Astrocyte (in vitro differentiated cells and primary cell): ENCODE measurements at regions not wholly inside any gene's neighbourhood (a gene's known extent, or its start where the extent isn't known, plus 50 kb on each side); places are given as distances from the start of the nearest gene placed in this dataset.

Experiments used
- DNase-seq: peaks from one replicate; pipeline ENCODE4 v3.0.0-alpha.2; 2010; ENCODE audit warnings: low read depth
- FAIRE-seq: peaks from 2 replicates; lab custom pipeline; 2011; peaks lifted over from hg19 to GRCh38; lab: Jason Lieb, UNC
- H2AFZ ChIP-seq: 2 replicates; pipeline ENCODE4 v1.6.0; 2012; ENCODE audit warnings: low read depth, low read length, inconsistent platforms
- H3K27ac ChIP-seq: 2 replicates; pipeline ENCODE4 v1.5.1; 2011; ENCODE audit warnings: low read depth, low read length, inconsistent platforms
- H3K27me3 ChIP-seq: 2 replicates; pipeline ENCODE4 v1.6.0; 2011; ENCODE audit warnings: low read length, inconsistent platforms; ENCODE audit not compliant: insufficient read depth
- H3K36me3 ChIP-seq: 2 replicates; pipeline ENCODE4 v1.5.1; 2011; ENCODE audit warnings: low read length, inconsistent platforms; ENCODE audit not compliant: insufficient read depth
- H3K4me1 ChIP-seq: 2 replicates; pipeline ENCODE4 v1.5.1; 2011; ENCODE audit warnings: low read length, inconsistent platforms; ENCODE audit not compliant: insufficient read depth
- H3K4me2 ChIP-seq: 2 replicates; pipeline ENCODE4 v1.6.0; 2012; ENCODE audit warnings: low read length, inconsistent platforms
- H3K4me3 ChIP-seq: 2 replicates; pipeline ENCODE4 v1.5.1; 2011; ENCODE audit warnings: low read depth, mild to moderate bottlenecking, low read length, inconsistent platforms; ENCODE audit not compliant: insufficient read depth
- H3K79me2 ChIP-seq: 2 replicates; pipeline ENCODE4 v1.6.0; 2012; ENCODE audit warnings: mild to moderate bottlenecking, low read length, inconsistent platforms; ENCODE audit not compliant: insufficient read depth
- H3K9ac ChIP-seq: 2 replicates; pipeline ENCODE4 v1.6.0; 2012; ENCODE audit warnings: mild to moderate bottlenecking, low read length, inconsistent platforms
- H3K9me3 ChIP-seq: 2 replicates; pipeline ENCODE4 v1.5.1; 2012; ENCODE audit warnings: low read depth, mild to moderate bottlenecking, low read length, inconsistent platforms; ENCODE audit not compliant: insufficient read depth
- H4K20me1 ChIP-seq: 2 replicates; pipeline ENCODE4 v1.6.0; 2012; ENCODE audit warnings: low read length, inconsistent platforms; ENCODE audit not compliant: insufficient read depth
- H3K27ac Mint-ChIP-seq: one replicate; pipeline ENCODE4 v1.8.0; 2021; ENCODE audit warnings: mild to moderate bottlenecking, mixed read lengths; ENCODE audit not compliant: unreplicated experiment
- H3K27me3 Mint-ChIP-seq: one replicate; pipeline ENCODE4 v1.8.0; 2021; ENCODE audit warnings: low read depth, mixed read lengths; ENCODE audit not compliant: unreplicated experiment
- H3K36me3 Mint-ChIP-seq: one replicate; pipeline ENCODE4 v1.8.0; 2021; ENCODE audit warnings: low read depth, mixed read lengths; ENCODE audit not compliant: unreplicated experiment
- H3K4me1 Mint-ChIP-seq: one replicate; pipeline ENCODE4 v1.8.0; 2021; ENCODE audit warnings: low read depth, mixed read lengths; ENCODE audit not compliant: unreplicated experiment
- H3K4me3 Mint-ChIP-seq: one replicate; pipeline ENCODE4 v1.8.0; 2021; ENCODE audit warnings: mild to moderate bottlenecking, moderate library complexity, mixed read lengths; ENCODE audit not compliant: unreplicated experiment
- H3K9me3 Mint-ChIP-seq: one replicate; pipeline ENCODE4 v1.8.0; 2021; ENCODE audit warnings: mild to moderate bottlenecking, mixed read lengths; ENCODE audit not compliant: unreplicated experiment
- EZH2 ChIP-seq: IDR thresholded peaks from 2 replicates; pipeline ENCODE4 v1.6.1; 2012; ENCODE audit warnings: mild to moderate bottlenecking, low read length, inconsistent platforms; ENCODE audit not compliant: insufficient read depth
- TF ChIP-seq, protein P1 (sequence below): IDR thresholded peaks from 2 replicates; pipeline ENCODE4 v1.5.1; 2011; ENCODE audit warnings: low read depth, mild to moderate bottlenecking, inconsistent platforms, low read length, moderate library complexity; ENCODE audit not compliant: insufficient read depth

DNA sequence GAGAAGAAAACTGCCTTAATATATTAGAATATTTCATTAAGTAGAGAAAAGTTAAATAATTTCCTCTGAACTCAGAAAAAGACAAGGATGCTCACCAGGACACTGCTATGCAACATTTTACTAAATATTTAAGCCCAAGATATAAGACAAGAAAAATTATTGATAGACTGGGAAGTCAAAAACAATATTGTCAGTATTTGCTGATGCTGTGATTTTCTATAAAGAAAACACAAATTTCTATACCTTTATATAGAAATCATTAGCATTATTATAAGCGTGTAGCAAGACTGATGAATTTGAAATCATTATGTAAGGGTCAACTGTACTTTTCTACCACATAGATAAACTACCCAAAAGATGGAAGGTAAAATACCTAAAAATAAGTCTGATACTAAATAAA, 451.0 kb downstream of the RNF144A start:
- no peak for FAIRE-seq
- peaks cover 2% of the 10 kb centered on the region for H3K36me3 Mint-ChIP-seq
- TF ChIP-seq EZH2, result no peak
- TF ChIP-seq, protein P1, sequence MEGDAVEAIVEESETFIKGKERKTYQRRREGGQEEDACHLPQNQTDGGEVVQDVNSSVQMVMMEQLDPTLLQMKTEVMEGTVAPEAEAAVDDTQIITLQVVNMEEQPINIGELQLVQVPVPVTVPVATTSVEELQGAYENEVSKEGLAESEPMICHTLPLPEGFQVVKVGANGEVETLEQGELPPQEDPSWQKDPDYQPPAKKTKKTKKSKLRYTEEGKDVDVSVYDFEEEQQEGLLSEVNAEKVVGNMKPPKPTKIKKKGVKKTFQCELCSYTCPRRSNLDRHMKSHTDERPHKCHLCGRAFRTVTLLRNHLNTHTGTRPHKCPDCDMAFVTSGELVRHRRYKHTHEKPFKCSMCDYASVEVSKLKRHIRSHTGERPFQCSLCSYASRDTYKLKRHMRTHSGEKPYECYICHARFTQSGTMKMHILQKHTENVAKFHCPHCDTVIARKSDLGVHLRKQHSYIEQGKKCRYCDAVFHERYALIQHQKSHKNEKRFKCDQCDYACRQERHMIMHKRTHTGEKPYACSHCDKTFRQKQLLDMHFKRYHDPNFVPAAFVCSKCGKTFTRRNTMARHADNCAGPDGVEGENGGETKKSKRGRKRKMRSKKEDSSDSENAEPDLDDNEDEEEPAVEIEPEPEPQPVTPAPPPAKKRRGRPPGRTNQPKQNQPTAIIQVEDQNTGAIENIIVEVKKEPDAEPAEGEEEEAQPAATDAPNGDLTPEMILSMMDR, result no peak

DNA sequence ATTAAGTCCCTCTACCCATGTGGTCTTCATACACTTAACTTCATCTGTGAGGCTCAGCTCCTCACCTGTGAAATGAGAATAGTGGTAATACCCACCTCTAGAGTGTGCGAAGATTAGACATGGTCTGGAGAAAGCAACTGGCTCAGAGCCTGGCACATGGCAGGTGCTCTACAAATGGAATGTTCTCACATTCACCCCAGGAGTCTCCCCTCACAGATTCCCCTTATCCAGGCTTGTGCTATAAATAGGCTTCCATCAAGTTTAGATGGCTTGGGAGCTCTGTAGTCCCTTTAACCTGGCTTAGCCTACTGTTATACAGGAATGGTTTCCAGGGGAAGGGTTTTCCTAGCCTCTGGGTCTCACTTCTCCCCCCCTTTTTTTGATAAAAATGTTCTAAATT, 455.9 kb downstream of the RNF144A start:
- Mint-ChIP-seq H3K9me3 (no peaks in the 10 kb centered on the region), H3K36me3 (peaks cover 2% of the 10 kb centered on the region), H3K27me3 (peaks cover 4% of the 10 kb centered on the region), H3K27ac (no peak overlapping the region), H3K4me1 (no peaks in the 10 kb centered on the region), H3K4me3 (no peak overlapping the region)
- no peak for FAIRE-seq
- H3K27ac ChIP-seq, result no peak overlapping the region
- no peaks in the 10 kb centered on the region for H3K79me2 ChIP-seq
- H2AFZ ChIP-seq, result no peak overlapping the region
- H3K4me2 ChIP-seq, result no peak overlapping the region
- H3K9ac ChIP-seq, result no peak overlapping the region
- H4K20me1 ChIP-seq, result no peaks in the 10 kb centered on the region
- no peaks in the 10 kb centered on the region for H3K4me1 ChIP-seq
- H3K9me3 ChIP-seq, result no peaks in the 10 kb centered on the region
- no peak overlapping the region for H3K4me3 ChIP-seq
- DNase-seq, result no peak
- TF ChIP-seq, protein P1, result no peak
- TF ChIP-seq EZH2, result no peak
- no peaks in the 10 kb centered on the region for H3K36me3 ChIP-seq
- H3K27me3 ChIP-seq, result no peaks in the 10 kb centered on the region

More for the DNA sequence above, 451.0 kb downstream of the RNF144A start:
- no peaks in the 10 kb centered on the region for H3K9me3 Mint-ChIP-seq
- Histone ChIP-seq H4K20me1 (no peaks in the 10 kb centered on the region), H3K9me3 (no peaks in the 10 kb centered on the region), H3K4me2 (no peak overlapping the region), H3K36me3 (no peaks in the 10 kb centered on the region), H3K27ac (no peak overlapping the region), H3K27me3 (no peaks in the 10 kb centered on the region), H3K4me1 (no peaks in the 10 kb centered on the region), H2AFZ (no peak overlapping the region), H3K79me2 (no peaks in the 10 kb centered on the region), H3K4me3 (no peak overlapping the region), H3K9ac (no peak overlapping the region)
- H3K27ac Mint-ChIP-seq, result no peak overlapping the region
- no peak overlapping the region for H3K4me3 Mint-ChIP-seq
- DNase-seq, result no peak
- no peaks in the 10 kb centered on the region for H3K27me3 Mint-ChIP-seq
- no peaks in the 10 kb centered on the region for H3K4me1 Mint-ChIP-seq

DNA sequence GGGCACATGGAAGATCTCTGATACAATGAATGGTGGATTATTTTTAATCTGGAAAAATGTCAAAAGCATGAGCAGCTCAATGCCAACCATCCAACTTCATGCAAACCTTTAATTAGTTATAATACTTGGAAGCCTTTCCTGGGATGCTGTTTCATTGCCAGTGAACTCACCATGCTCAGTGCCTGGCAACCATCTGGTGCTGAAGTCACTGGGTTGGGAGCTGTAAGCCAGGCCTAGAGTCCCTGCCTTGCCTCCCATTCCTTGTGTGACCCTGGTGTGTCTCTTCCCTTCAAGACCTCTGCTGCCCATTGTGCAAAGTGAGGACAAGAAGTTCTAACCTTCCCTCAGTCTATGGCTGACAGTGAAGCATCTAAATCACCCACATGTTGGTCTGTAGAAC, 458.7 kb downstream of the RNF144A start:
- no peak for FAIRE-seq
- Histone ChIP-seq H3K4me1 (no peaks in the 10 kb centered on the region), H3K79me2 (no peaks in the 10 kb centered on the region), H4K20me1 (no peaks in the 10 kb centered on the region), H2AFZ (no peak overlapping the region), H3K9me3 (no peaks in the 10 kb centered on the region), H3K9ac (no peak overlapping the region), H3K4me3 (no peak overlapping the region), H3K36me3 (no peaks in the 10 kb centered on the region), H3K27me3 (no peaks in the 10 kb centered on the region), H3K27ac (no peak overlapping the region), H3K4me2 (no peak overlapping the region)
- no peaks in the 10 kb centered on the region for H3K4me1 Mint-ChIP-seq
- TF ChIP-seq EZH2, result no peak
- TF ChIP-seq, protein P1, result no peak
- H3K4me3 Mint-ChIP-seq, result no peak overlapping the region
- no peak overlapping the region for H3K27ac Mint-ChIP-seq
- no peak for DNase-seq
- H3K9me3 Mint-ChIP-seq, result no peaks in the 10 kb centered on the region
- H3K27me3 Mint-ChIP-seq, result peaks cover 6% of the 10 kb centered on the region
- no peaks in the 10 kb centered on the region for H3K36me3 Mint-ChIP-seq
